Spleen (tissue), 7 donors: ENCODE measurements at regions not wholly inside any gene's neighbourhood (a gene's known extent, or its start where the extent isn't known, plus 50 kb on each side); places are given as distances from the start of the nearest gene placed in this dataset.

Experiments
- CTCF ChIP-seq, 11 experiments: fragments of 200-600 bp in 7 of 11; fragments of 450-650 bp in 4 of 11; sonication (generic) in 4 of 11; IDR thresholded peaks in 8 of 11; conservative IDR thresholded peaks in 3 of 11; 1 replicate in 7 of 11; 2 replicates in 4 of 11; pipeline versions ENCODE4 v1.4.0 to v1.8.0; 2016 to 2021; ENCODE audit warnings: antibody characterized with exemption in 11 of 11, inconsistent platforms in 4 of 11, mild to moderate bottlenecking in 1 of 11
- POLR2A ChIP-seq, 3 donors: fragments of 450-650 bp; IDR thresholded peaks; one replicate each; pipeline ENCODE4 v1.5.1; 2017; ENCODE audit warnings: antibody characterized with exemption in 3 of 3, mild to moderate bottlenecking in 1 of 3
- POLR2AphosphoS5 ChIP-seq, 3 donors: sonication (generic); formaldehyde crosslinking; IDR thresholded peaks; one replicate each; pipeline ENCODE4 v1.5.1; 2017; ENCODE audit warnings: antibody characterized with exemption in 3 of 3
- donor health status: DM: no; HTN: no; CAD: no; lungs with moderate emphysema.
- donor health status: DM: no; HTN: no; CAD: no.
- donor health status: DM: no; HTN: no; CAD: no.

GRCh38 chr4:29262986-29263385 lies 1457.2 kb upstream of the PCDH7 start:
- TF ChIP-seq CTCF (IDR thresholded peaks at IDR 0.05 in 8 of 11, conservative IDR thresholded peaks at IDR 0.05 in 3 of 11): no peak
- TF ChIP-seq POLR2AphosphoS5 (IDR thresholded peaks at IDR 0.05): no peak
- TF ChIP-seq POLR2A (IDR thresholded peaks at IDR 0.05): no peak
